ENCODE measurements at regions not wholly inside any gene's neighbourhood (a gene's known extent, or its start where the extent isn't known, plus 50 kb on each side); places are given as distances from the start of the nearest gene placed in this dataset.
"Not testable (repeated sequence)": the region's sequence is repeated elsewhere in the genome, so short reads cannot be mapped to it uniquely, and the experiment has no call there.

GRCh38 chr3:99298661-99299060 is 339.7 kb upstream of the COL8A1 start:
- DNase-seq (no peak), ATAC-seq (ENCODE audit: low FRiP score) (no peak)
- no peak overlapping the region for H3K4me3 ChIP-seq (ENCODE audit: low read length in 2 of 2)
- WGBS, 2 donors = 97 to 98% methylated on average over 1 of the region's 1 CpG
- no peaks in the 10 kb centered on the region for H3K36me3 ChIP-seq (ENCODE audit: control insufficient read depth in 1 of 2, insufficient read depth in 2 of 2, low read length in 1 of 2)
- H3K27ac ChIP-seq (ENCODE audit: low read depth in 1 of 2, low read length in 2 of 2) = no peak overlapping the region
- H3K4me1 ChIP-seq (ENCODE audit: control insufficient read depth in 1 of 2, insufficient read depth in 2 of 2, low read length in 2 of 2) = no peaks in the 10 kb centered on the region
- H3K27me3 ChIP-seq (ENCODE audit: control insufficient read depth in 1 of 2, insufficient read depth in 2 of 2, low read length in 1 of 2) = no peaks in the 10 kb centered on the region
- intact Hi-C loops (cut with DNase I) = no loop called here
- no peaks in the 10 kb centered on the region for H3K9me3 ChIP-seq (ENCODE audit: control insufficient read depth, low read length)

GRCh38 chr3:99295836-99296235 is 342.6 kb upstream of the COL8A1 start:
- Histone ChIP-seq H3K9me3 (ENCODE audit: control insufficient read depth, low read length) (no peaks in the 10 kb centered on the region), H3K36me3 (ENCODE audit: control insufficient read depth in 1 of 2, insufficient read depth in 2 of 2, low read length in 1 of 2) (no peaks in the 10 kb centered on the region), H3K27me3 (ENCODE audit: control insufficient read depth in 1 of 2, insufficient read depth in 2 of 2, low read length in 1 of 2) (no peaks in the 10 kb centered on the region), H3K27ac (ENCODE audit: low read depth in 1 of 2, low read length in 2 of 2) (no peak overlapping the region), H3K4me1 (ENCODE audit: control insufficient read depth in 1 of 2, insufficient read depth in 2 of 2, low read length in 2 of 2) (no peaks in the 10 kb centered on the region), H3K4me3 (ENCODE audit: low read length in 2 of 2) (no peak overlapping the region)
- no peak for DNase-seq
- intact Hi-C loops (cut with DNase I) = no loop called here
- WGBS, 2 donors = 92 to 98% methylated on average over 1 of the region's 1 CpG
- no peak for ATAC-seq (ENCODE audit: low FRiP score)

- H3K27ac ChIP-seq (ENCODE audit: low read depth in 1 of 2, low read length in 2 of 2); ATAC-seq (ENCODE audit: low FRiP score); DNase-seq; H3K27me3 ChIP-seq (ENCODE audit: control insufficient read depth in 1 of 2, insufficient read depth in 2 of 2, low read length in 1 of 2); H3K36me3 ChIP-seq (ENCODE audit: control insufficient read depth in 1 of 2, insufficient read depth in 2 of 2, low read length in 1 of 2); intact Hi-C loops (cut with DNase I); H3K4me1 ChIP-seq (ENCODE audit: control insufficient read depth in 1 of 2, insufficient read depth in 2 of 2, low read length in 2 of 2); H3K4me3 ChIP-seq (ENCODE audit: low read length in 2 of 2); H3K9me3 ChIP-seq (ENCODE audit: control insufficient read depth, low read length): not testable (repeated sequence)
- 27 to 35% methylated on average over 6 to 8 of the region's 8 CpGs for WGBS, 2 donors
Measured at GRCh38 chr3:99294092-99294491, 344.3 kb upstream of the COL8A1 start.

- Histone ChIP-seq H3K4me1 (ENCODE audit: control insufficient read depth in 1 of 2, insufficient read depth in 2 of 2, low read length in 2 of 2) (no peaks in the 10 kb centered on the region), H3K27me3 (ENCODE audit: control insufficient read depth in 1 of 2, insufficient read depth in 2 of 2, low read length in 1 of 2) (no peaks in the 10 kb centered on the region), H3K27ac (ENCODE audit: low read depth in 1 of 2, low read length in 2 of 2) (no peak overlapping the region), H3K9me3 (ENCODE audit: control insufficient read depth, low read length) (no peaks in the 10 kb centered on the region), H3K4me3 (ENCODE audit: low read length in 2 of 2) (no peak overlapping the region), H3K36me3 (ENCODE audit: control insufficient read depth in 1 of 2, insufficient read depth in 2 of 2, low read length in 1 of 2) (no peaks in the 10 kb centered on the region)
- ATAC-seq (ENCODE audit: low FRiP score) (no peak), DNase-seq (no peak)
- WGBS, 2 donors = 53 to 59% methylated on average over 2 of the region's 2 CpGs
- intact Hi-C loops (cut with DNase I) = no loop called here
Measured at GRCh38 chr3:99287876-99288275, 350.5 kb upstream of the COL8A1 start.

GRCh38 chr3:99286266-99286845 is 352.0 kb upstream of the COL8A1 start:
- Histone ChIP-seq H3K9me3 (ENCODE audit: control insufficient read depth, low read length) (no peaks in the 10 kb centered on the region), H3K36me3 (ENCODE audit: control insufficient read depth in 1 of 2, insufficient read depth in 2 of 2, low read length in 1 of 2) (no peaks in the 10 kb centered on the region), H3K27me3 (ENCODE audit: control insufficient read depth in 1 of 2, insufficient read depth in 2 of 2, low read length in 1 of 2) (no peaks in the 10 kb centered on the region), H3K4me1 (ENCODE audit: control insufficient read depth in 1 of 2, insufficient read depth in 2 of 2, low read length in 2 of 2) (no peaks in the 10 kb centered on the region), H3K4me3 (ENCODE audit: low read length in 2 of 2) (no peak overlapping the region), H3K27ac (ENCODE audit: low read depth in 1 of 2, low read length in 2 of 2) (no peak overlapping the region)
- ATAC-seq (ENCODE audit: low FRiP score) (no peak), DNase-seq (no peak)
- intact Hi-C loops (cut with DNase I) = no loop called here

GRCh38 chr3:99269606-99270351 is 368.3 kb upstream of the DCBLD2 start:
- peak in 1 of 2 donors; percentile 59 for DNase-seq
- Histone ChIP-seq H3K4me3 (ENCODE audit: low read length in 2 of 2) (no peak overlapping the region), H3K4me1 (ENCODE audit: control insufficient read depth in 1 of 2, insufficient read depth in 2 of 2, low read length in 2 of 2) (peaks cover 0 to 5% of the 10 kb centered on the region in 2 donors), H3K27me3 (ENCODE audit: control insufficient read depth in 1 of 2, insufficient read depth in 2 of 2, low read length in 1 of 2) (no peaks in the 10 kb centered on the region), H3K27ac (ENCODE audit: low read depth in 1 of 2, low read length in 2 of 2) (peak overlapping the region; percentile 67 to 81), H3K36me3 (ENCODE audit: control insufficient read depth in 1 of 2, insufficient read depth in 2 of 2, low read length in 1 of 2) (no peaks in the 10 kb centered on the region), H3K9me3 (ENCODE audit: control insufficient read depth, low read length) (no peaks in the 10 kb centered on the region)
- 37 to 40% methylated on average over 9 of the region's 9 CpGs for WGBS, 2 donors
- intact Hi-C loops (cut with DNase I) = no loop called here
- ATAC-seq (ENCODE audit: low FRiP score) = peak; percentile 90

GRCh38 chr3:99256788-99257187 is 355.3 kb upstream of the DCBLD2 start:
- Histone ChIP-seq H3K4me1 (ENCODE audit: control insufficient read depth in 1 of 2, insufficient read depth in 2 of 2, low read length in 2 of 2) (peaks cover 0 to 7% of the 10 kb centered on the region in 2 donors), H3K36me3 (ENCODE audit: control insufficient read depth in 1 of 2, insufficient read depth in 2 of 2, low read length in 1 of 2) (peaks cover 0 to 4% of the 10 kb centered on the region in 2 donors), H3K27ac (ENCODE audit: low read depth in 1 of 2, low read length in 2 of 2) (no peak overlapping the region), H3K27me3 (ENCODE audit: control insufficient read depth in 1 of 2, insufficient read depth in 2 of 2, low read length in 1 of 2) (no peaks in the 10 kb centered on the region), H3K9me3 (ENCODE audit: control insufficient read depth, low read length) (no peaks in the 10 kb centered on the region), H3K4me3 (ENCODE audit: low read length in 2 of 2) (no peak overlapping the region)
- intact Hi-C loops (cut with DNase I) = loop anchor here in 1 of 2 donors (10.0 kb wide), 1 partner anchor 378 kb away; the partner anchor contains the start of gene COL8A1
- ATAC-seq (ENCODE audit: low FRiP score) (no peak), DNase-seq (no peak)
- 74 to 79% methylated on average over 3 of the region's 3 CpGs for WGBS, 2 donors

DNA sequence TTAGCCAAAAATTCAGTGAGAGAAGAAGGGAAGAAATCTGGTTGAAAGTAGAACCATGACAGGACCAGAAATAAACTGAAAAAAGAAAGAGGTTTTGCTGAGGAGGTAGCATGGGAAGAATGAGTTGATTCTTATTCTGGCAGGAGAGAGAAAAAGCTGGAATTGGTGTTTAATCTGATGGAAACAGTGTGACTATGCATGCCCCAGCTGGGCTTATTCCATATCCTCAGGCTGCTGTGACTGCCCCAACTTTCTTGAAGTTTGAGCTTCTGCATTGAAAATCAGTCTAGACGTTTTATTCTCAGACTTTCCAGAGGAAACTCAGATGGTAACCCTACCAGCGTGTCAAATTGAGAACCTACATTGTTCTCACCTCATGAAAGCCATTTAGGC is 352.5 kb upstream of the DCBLD2 start:
- 17 to 27% methylated on average over 2 of the region's 2 CpGs for WGBS, 2 donors
- H3K36me3 ChIP-seq (ENCODE audit: control insufficient read depth in 1 of 2, insufficient read depth in 2 of 2, low read length in 1 of 2) = no peaks in the 10 kb centered on the region
- intact Hi-C loops (cut with DNase I) = loop anchor here (2.0 to 10.0 kb wide), 2 partner anchors 157 to 381 kb away; partner anchors contain the start of gene COL8A1 (in 1 of the 2)
- no peak overlapping the region for H3K27ac ChIP-seq (ENCODE audit: low read depth in 1 of 2, low read length in 2 of 2)
- ATAC-seq (ENCODE audit: low FRiP score) (no peak), DNase-seq (no peak)
- H3K27me3 ChIP-seq (ENCODE audit: control insufficient read depth in 1 of 2, insufficient read depth in 2 of 2, low read length in 1 of 2) = no peaks in the 10 kb centered on the region
- peaks cover 3 to 12% of the 10 kb centered on the region in 2 donors for H3K4me1 ChIP-seq (ENCODE audit: control insufficient read depth in 1 of 2, insufficient read depth in 2 of 2, low read length in 2 of 2)
- H3K9me3 ChIP-seq (ENCODE audit: control insufficient read depth, low read length) = no peaks in the 10 kb centered on the region
- no peak overlapping the region for H3K4me3 ChIP-seq (ENCODE audit: low read length in 2 of 2)

- Histone ChIP-seq H3K4me1 (ENCODE audit: control insufficient read depth in 1 of 2, insufficient read depth in 2 of 2, low read length in 2 of 2) (peaks cover 5 to 21% of the 10 kb centered on the region in 2 donors), H3K27ac (ENCODE audit: low read depth in 1 of 2, low read length in 2 of 2) (peak overlapping the region; percentile 68 to 84), H3K4me3 (ENCODE audit: low read length in 2 of 2) (no peak overlapping the region), H3K9me3 (ENCODE audit: control insufficient read depth, low read length) (no peaks in the 10 kb centered on the region), H3K36me3 (ENCODE audit: control insufficient read depth in 1 of 2, insufficient read depth in 2 of 2, low read length in 1 of 2) (no peaks in the 10 kb centered on the region), H3K27me3 (ENCODE audit: control insufficient read depth in 1 of 2, insufficient read depth in 2 of 2, low read length in 1 of 2) (no peaks in the 10 kb centered on the region)
- 4 to 10% methylated on average over 1 of the region's 1 CpG for WGBS, 2 donors
- peak; percentile 21 for ATAC-seq (ENCODE audit: low FRiP score)
- intact Hi-C loops (cut with DNase I) = loop anchor here in 1 of 2 donors (10.0 kb wide), 1 partner anchor 384 kb away; the partner anchor contains the start of gene COL8A1
- DNase-seq = no peak
Measured at GRCh38 chr3:99250821-99251355, 349.4 kb upstream of the DCBLD2 start.
